T-cell (primary cell): ENCODE measurements at regions not wholly inside any gene's neighbourhood (a gene's known extent, or its start where the extent isn't known, plus 50 kb on each side); places are given as distances from the start of the nearest gene placed in this dataset.

Source experiments
- ATAC-seq, 4 experiments: fragments of 200-7000 bp in 3 of 4; fragments of 150-1000 bp in 1 of 4; cut with Tn5 transposase; replicated peaks in 1 of 4; 1 replicate in 3 of 4; 2 replicates in 1 of 4; pipeline ENCODE4 v1.10.0; 2021; ENCODE audit warnings: moderate library complexity in 3 of 4, mild to moderate bottlenecking in 2 of 4, moderate number of reproducible peaks in 1 of 4
- CTCF ChIA-PET, 2 donors: fragments of 300-600 bp; sonication (Branson Sonifier 250); formaldehyde crosslinking; loops; one replicate each; lab custom pipeline; 2022; ENCODE audit warnings: antibody characterized with exemption in 2 of 2; lab: Charles Lee
- POLR2A ChIA-PET, 2 donors: fragments of 300-600 bp; sonication (Branson Sonifier 250); formaldehyde crosslinking; loops; one replicate each; lab custom pipeline; 2022; ENCODE audit warnings: antibody characterized with exemption in 2 of 2; lab: Charles Lee
- DNase-seq, 35 experiments: peaks; one replicate each; pipeline versions ENCODE4 v3.0.0 to v3.0.0-alpha.2; 2013 to 2023
- H3K27ac ChIP-seq: one replicate; pipeline ENCODE4 v1.5.1; 2013; ENCODE audit warnings: low read length
- H3K27me3 ChIP-seq, 2 experiments: replicated peaks in 1 of 2; 1 replicate in 1 of 2; 2 replicates in 1 of 2; pipeline versions ENCODE4 v1.6.1 to v1.7.0; 2013; ENCODE audit warnings: low read length in 1 of 2, mixed read lengths in 1 of 2; ENCODE audit not compliant: control insufficient read depth in 2 of 2, insufficient read depth in 2 of 2; ENCODE audit errors: extremely low read depth in 1 of 2
- H3K36me3 ChIP-seq, 2 donors: 1 replicate in 1 of 2; 2 replicates in 1 of 2; pipeline versions ENCODE4 v1.6.1 to v1.7.0; 2013; ENCODE audit warnings: low read length in 1 of 2; ENCODE audit not compliant: control insufficient read depth in 2 of 2, insufficient read depth in 1 of 2; ENCODE audit errors: extremely low read depth in 1 of 2
- H3K4me1 ChIP-seq, 2 experiments: 1 replicate in 1 of 2; 2 replicates in 1 of 2; pipeline versions ENCODE4 v1.6.1 to v1.7.0; 2013; ENCODE audit warnings: low read length in 2 of 2, mixed read lengths in 1 of 2; ENCODE audit not compliant: insufficient read depth in 2 of 2, control insufficient read depth in 1 of 2; ENCODE audit errors: extremely low read depth in 1 of 2
- H3K4me3 ChIP-seq, 2 donors: 1 replicate in 1 of 2; 2 replicates in 1 of 2; pipeline versions ENCODE4 v1.5.1 to v1.7.0; 2013; ENCODE audit warnings: mild to moderate bottlenecking in 2 of 2, low read length in 1 of 2, moderate library complexity in 1 of 2; ENCODE audit not compliant: control insufficient read depth in 1 of 2; ENCODE audit errors: extremely low read depth in 1 of 2
- H3K9me3 ChIP-seq: 2 replicates; pipeline ENCODE4 v1.7.0; 2013
- H3K27ac Mint-ChIP-seq, 2 donors: one replicate each; pipeline ENCODE4 v1.8.0; 2020 to 2021; ENCODE audit warnings: mild to moderate bottlenecking in 2 of 2, mixed read lengths in 2 of 2
- H3K27me3 Mint-ChIP-seq, 2 donors: one replicate each; pipeline ENCODE4 v1.8.0; 2021 to 2022; ENCODE audit warnings: mixed read lengths in 2 of 2
- H3K36me3 Mint-ChIP-seq: one replicate; pipeline ENCODE4 v1.8.0; 2021; ENCODE audit warnings: mixed read lengths
- H3K4me1 Mint-ChIP-seq, 3 donors: one replicate each; pipeline ENCODE4 v1.8.0; 2020 to 2022; ENCODE audit warnings: mixed read lengths in 3 of 3, mild to moderate bottlenecking in 1 of 3
- H3K4me3 Mint-ChIP-seq, 3 donors: one replicate each; pipeline ENCODE4 v1.8.0; 2020 to 2022; ENCODE audit warnings: mild to moderate bottlenecking in 3 of 3, mixed read lengths in 3 of 3, moderate library complexity in 3 of 3
- H3K9me3 Mint-ChIP-seq, 3 donors: one replicate each; pipeline ENCODE4 v1.8.0; 2020 to 2022; ENCODE audit warnings: mixed read lengths in 3 of 3
- WGBS: methylation state at CpG from one replicate; pipeline ENCODE4 v1.1.5; 2013; ENCODE audit warnings: missing lambda C conversion rate; ENCODE audit not compliant: insufficient coverage; 5-methylcytosine and 5-hydroxymethylcytosine counted together

DNA sequence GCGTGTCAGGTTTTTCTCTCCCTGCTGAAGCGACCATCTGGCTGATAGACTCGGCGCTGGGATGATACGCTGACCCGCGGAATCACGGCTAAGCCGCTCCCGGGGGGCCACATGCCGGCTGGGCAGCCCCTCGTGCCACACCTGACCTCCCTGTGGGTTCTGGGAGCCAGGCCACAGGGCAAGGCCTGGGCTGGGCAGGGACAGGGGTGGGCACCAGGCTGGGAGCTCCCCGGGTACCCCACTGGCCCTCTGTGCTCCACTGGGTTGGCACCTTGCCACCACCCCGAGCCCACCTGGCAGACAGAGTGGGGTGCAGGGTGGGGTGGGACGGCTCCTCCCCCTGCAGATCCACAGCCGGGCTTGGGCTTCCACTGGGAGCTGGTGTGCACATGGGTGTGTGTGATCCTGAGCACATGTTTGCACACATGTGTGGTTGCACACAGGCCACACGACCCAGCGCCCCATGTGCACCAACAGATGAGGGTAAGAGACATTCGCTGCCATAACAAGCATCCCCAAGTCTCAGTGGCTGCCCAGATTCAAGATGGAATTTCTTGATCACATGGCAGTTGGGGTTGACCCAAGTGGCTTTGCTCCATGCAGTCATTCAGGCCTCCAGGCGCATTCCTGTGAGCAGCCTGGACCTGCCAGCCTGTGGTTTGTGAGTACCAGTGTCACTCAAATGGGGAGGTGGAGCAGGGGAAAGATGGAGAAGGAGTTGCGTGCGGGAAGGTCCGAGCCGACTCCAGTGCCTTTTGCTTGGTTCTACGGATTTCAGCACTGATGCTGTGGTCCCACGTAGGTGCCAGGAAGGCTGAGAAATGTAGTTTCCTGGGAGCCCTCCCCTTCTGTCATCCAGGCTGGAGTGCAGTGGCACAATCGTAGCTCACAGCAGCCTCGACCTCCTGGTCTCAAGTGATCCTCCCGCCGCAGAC is 79.7 kb downstream of the UNCX start:
- ChIA-PET CTCF (no interaction called here), POLR2A (no interaction called here)
- H3K9me3 ChIP-seq, result no peaks in the 10 kb centered on the region
- no peak overlapping the region for H3K27ac ChIP-seq
- Mint-ChIP-seq H3K27ac (no peak overlapping the region), H3K4me1 (no peaks in the 10 kb centered on the region), H3K9me3 (no peaks in the 10 kb centered on the region), H3K36me3 (no peaks in the 10 kb centered on the region), H3K27me3 (peaks cover 0 to 5% of the 10 kb centered on the region in 2 donors), H3K4me3 (no peak overlapping the region)
- 89% methylated on average over 25 of the region's 30 CpGs for WGBS
- no peak for DNase-seq
- H3K4me3 ChIP-seq, result no peak overlapping the region
- no peaks in the 10 kb centered on the region for H3K4me1 ChIP-seq
- peaks cover 0 to 26% of the 10 kb centered on the region in 2 experiments for H3K27me3 ChIP-seq
- no peaks in the 10 kb centered on the region for H3K36me3 ChIP-seq
- no peak for ATAC-seq

DNA sequence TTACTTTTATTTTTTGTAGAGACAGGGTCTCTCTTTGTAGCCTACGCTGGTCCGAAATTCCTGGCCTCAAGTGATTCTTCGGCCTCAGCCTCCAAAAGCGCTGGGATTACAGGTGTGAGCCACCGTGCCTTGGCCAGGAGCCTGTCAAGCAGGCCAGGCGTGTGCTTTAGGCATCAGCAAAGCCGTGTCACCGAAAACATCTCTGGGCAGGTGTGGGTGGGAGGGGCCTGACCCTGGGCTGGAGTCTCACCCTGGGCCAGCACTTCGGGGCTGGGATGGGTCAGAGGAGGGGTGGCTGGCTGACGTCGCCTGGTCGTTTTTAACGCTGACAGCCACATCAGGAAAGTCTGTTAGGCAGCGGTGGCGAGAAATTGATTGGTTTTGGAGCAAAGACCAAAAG is 80.9 kb downstream of the UNCX start:
- CTCF ChIA-PET, result no interaction called here
- POLR2A ChIA-PET, result no interaction called here

DNA sequence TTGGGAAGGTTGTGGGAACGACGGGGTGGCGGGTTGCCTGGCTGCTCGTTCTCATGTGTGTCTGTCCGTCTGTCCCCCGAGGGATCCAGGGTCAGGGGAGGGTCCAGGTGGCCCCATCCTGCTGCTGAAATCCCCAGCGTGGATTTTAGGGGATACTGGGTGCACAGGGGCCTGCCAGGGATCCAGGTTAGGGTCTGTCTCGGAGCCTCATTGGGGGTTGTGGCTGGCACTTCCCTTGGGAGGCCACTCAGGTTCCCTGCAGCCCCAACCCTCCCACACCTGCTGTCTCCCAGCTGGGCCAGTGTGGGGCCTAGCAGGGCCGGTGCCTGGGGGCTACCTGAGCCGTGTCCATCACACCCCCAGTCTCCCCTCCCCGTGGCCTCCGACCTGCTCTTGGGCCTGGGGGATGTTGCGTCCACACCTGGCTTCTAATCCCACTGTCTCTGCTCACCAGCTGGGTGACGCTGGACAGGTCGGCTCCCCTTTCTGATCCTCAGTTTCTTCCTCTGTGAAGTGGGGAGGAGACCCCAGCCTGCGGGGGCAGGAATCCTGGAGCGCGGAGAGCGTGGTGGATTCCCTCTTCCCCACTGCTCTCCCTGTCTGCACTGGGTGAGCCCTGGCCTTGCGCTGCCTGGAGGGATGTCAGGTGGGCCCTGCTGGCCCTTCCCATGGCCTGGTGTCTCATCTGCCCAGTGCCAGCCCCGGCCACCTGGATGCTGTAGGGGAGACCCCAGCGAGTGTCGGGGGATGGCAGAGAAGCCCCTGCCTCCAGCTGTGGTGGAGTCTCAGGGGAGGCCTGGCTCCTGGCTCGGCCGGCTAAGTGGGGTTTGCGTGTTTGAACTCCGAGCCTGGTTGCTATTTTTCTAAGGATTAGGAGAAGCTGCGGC is 81.6 kb downstream of the UNCX start:
- WGBS, result 79% methylated on average over 15 of the region's 28 CpGs
- Histone ChIP-seq H3K27me3 (peaks cover 0 to 24% of the 10 kb centered on the region in 2 experiments), H3K36me3 (no peaks in the 10 kb centered on the region), H3K4me3 (no peak overlapping the region), H3K4me1 (no peaks in the 10 kb centered on the region), H3K27ac (no peak overlapping the region), H3K9me3 (no peaks in the 10 kb centered on the region)
- Mint-ChIP-seq H3K9me3 (no peaks in the 10 kb centered on the region), H3K36me3 (no peaks in the 10 kb centered on the region), H3K4me3 (no peak overlapping the region), H3K27ac (no peak overlapping the region), H3K4me1 (no peaks in the 10 kb centered on the region), H3K27me3 (peaks cover 0 to 5% of the 10 kb centered on the region in 2 donors)
- DNase-seq (peak in 1 of 35 experiments; percentile 1), ATAC-seq (no peak)
- ChIA-PET CTCF (no interaction called here), POLR2A (no interaction called here)

More for the DNA sequence above, 80.9 kb downstream of the UNCX start:
- Mint-ChIP-seq H3K27ac (no peak overlapping the region), H3K4me1 (no peaks in the 10 kb centered on the region), H3K27me3 (peaks cover 0 to 5% of the 10 kb centered on the region in 2 donors), H3K9me3 (no peaks in the 10 kb centered on the region), H3K4me3 (no peak overlapping the region), H3K36me3 (no peaks in the 10 kb centered on the region)
- Histone ChIP-seq H3K9me3 (no peaks in the 10 kb centered on the region), H3K4me1 (no peaks in the 10 kb centered on the region), H3K4me3 (no peak overlapping the region), H3K36me3 (no peaks in the 10 kb centered on the region), H3K27me3 (peaks cover 0 to 24% of the 10 kb centered on the region in 2 experiments), H3K27ac (no peak overlapping the region)
- no peak for DNase-seq
- ATAC-seq, result no peak
- 68% methylated on average over 15 of the region's 15 CpGs for WGBS

DNA sequence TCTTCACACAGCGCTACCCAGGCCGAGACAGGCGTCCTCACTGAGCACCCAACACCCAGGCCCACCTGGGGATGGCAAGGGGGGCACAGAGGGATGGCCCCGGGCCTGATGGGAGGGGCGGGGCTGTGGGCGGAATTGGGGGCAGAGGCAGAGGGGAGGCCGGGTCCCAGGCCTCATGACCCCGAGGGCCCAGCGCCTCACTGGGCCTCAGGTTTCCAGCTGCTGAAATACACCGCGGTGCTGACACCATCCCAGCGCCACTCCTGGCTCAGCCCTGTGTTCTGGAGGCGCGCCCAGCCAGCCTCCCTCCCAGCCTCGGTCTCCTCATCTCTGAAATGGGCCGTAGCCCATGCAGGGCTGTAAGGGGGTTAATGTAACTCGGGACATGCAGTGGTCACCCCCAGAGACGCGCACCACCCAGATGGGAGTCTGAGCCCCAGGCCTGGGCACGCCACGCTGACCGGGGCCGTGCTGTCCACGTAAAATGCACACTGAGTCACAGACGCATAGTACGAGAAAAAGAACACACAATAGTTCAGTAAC is 82.3 kb downstream of the UNCX start:
- no peaks in the 10 kb centered on the region for H3K36me3 ChIP-seq
- H3K4me3 Mint-ChIP-seq, result no peak overlapping the region
- peaks cover 0 to 5% of the 10 kb centered on the region in 2 donors for H3K27me3 Mint-ChIP-seq
- POLR2A ChIA-PET, result no interaction called here
- DNase-seq (no peak), ATAC-seq (no peak)
- 77% methylated on average over 12 of the region's 26 CpGs for WGBS
- no peak overlapping the region for H3K4me3 ChIP-seq
- no peaks in the 10 kb centered on the region for H3K4me1 ChIP-seq
- no peak overlapping the region for H3K27ac Mint-ChIP-seq
- H3K36me3 Mint-ChIP-seq, result no peaks in the 10 kb centered on the region
- no peak overlapping the region for H3K27ac ChIP-seq
- no peaks in the 10 kb centered on the region for H3K4me1 Mint-ChIP-seq
- H3K9me3 Mint-ChIP-seq, result no peaks in the 10 kb centered on the region
- H3K9me3 ChIP-seq, result no peaks in the 10 kb centered on the region
- H3K27me3 ChIP-seq, result peaks cover 0 to 24% of the 10 kb centered on the region in 2 experiments
- CTCF ChIA-PET, result no interaction called here

DNA sequence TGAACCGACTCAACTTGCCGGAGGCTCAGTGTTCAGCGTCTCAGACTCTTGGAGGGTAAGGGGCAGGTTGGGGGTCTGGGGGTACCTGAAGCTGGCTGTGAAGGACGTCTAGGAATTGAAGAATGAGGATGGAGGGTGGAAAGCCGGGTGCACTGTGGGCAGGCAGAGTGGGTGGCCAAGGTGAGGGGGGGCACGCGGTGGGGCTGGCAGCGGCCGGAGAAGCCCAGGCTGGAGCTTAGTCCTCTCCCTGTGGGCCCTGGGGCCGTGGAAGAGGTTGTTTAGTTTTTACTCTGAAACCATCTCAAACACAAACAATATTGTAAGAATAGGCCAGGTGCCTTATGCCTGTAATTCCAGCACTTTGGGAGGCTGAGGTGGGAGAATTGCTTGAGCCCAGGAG is 83.4 kb downstream of the UNCX start:
- Mint-ChIP-seq H3K36me3 (no peaks in the 10 kb centered on the region), H3K4me1 (no peaks in the 10 kb centered on the region), H3K9me3 (no peaks in the 10 kb centered on the region), H3K27me3 (peaks cover 0 to 5% of the 10 kb centered on the region in 2 donors), H3K4me3 (no peak overlapping the region), H3K27ac (no peak overlapping the region)
- Histone ChIP-seq H3K9me3 (no peaks in the 10 kb centered on the region), H3K27ac (no peak overlapping the region), H3K27me3 (peaks cover 0 to 24% of the 10 kb centered on the region in 2 experiments), H3K36me3 (no peaks in the 10 kb centered on the region), H3K4me1 (no peaks in the 10 kb centered on the region), H3K4me3 (no peak overlapping the region)
- POLR2A ChIA-PET, result no interaction called here
- CTCF ChIA-PET, result no interaction called here
- ATAC-seq, result no peak
- DNase-seq, result no peak
- WGBS, result 68% methylated on average over 4 of the region's 10 CpGs

DNA sequence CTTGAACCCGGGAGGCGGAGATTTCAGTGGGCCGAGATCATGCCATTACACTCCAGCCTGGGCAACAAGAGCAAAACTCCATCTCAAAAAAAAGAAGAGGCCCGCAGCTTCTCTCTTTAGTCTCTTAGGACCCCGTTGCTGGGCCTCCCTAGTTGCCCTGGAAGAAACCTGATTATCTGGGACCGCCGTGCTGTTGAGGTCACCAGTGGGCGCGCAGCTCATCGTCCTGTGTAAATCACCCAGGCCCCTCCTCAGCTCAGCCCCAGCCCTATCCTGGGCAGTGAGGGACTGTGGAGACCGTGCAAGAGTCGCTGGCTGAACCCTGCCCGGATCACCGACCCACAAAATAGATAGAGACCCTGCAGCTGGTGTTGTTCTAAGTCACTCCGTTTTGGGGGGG is 85.0 kb downstream of the UNCX start:
- H3K9me3 ChIP-seq, result no peaks in the 10 kb centered on the region
- Mint-ChIP-seq H3K27me3 (peaks cover 3 to 5% of the 10 kb centered on the region in 2 donors), H3K9me3 (no peaks in the 10 kb centered on the region), H3K36me3 (no peaks in the 10 kb centered on the region), H3K4me3 (no peak overlapping the region), H3K27ac (no peak overlapping the region), H3K4me1 (no peaks in the 10 kb centered on the region)
- H3K4me3 ChIP-seq, result no peak overlapping the region
- 84% methylated on average over 7 of the region's 15 CpGs for WGBS
- H3K4me1 ChIP-seq, result no peaks in the 10 kb centered on the region
- ChIA-PET CTCF (no interaction called here), POLR2A (no interaction called here)
- ATAC-seq, result no peak
- H3K36me3 ChIP-seq, result no peaks in the 10 kb centered on the region
- H3K27me3 ChIP-seq, result peaks cover 0 to 32% of the 10 kb centered on the region in 2 experiments
- no peak overlapping the region for H3K27ac ChIP-seq
- no peak for DNase-seq
